ENCODE measurements at regions not wholly inside any gene's neighbourhood (a gene's known extent, or its start where the extent isn't known, plus 50 kb on each side); places are given as distances from the start of the nearest gene placed in this dataset.

- Histone ChIP-seq H3K4me1 (ENCODE audit: control insufficient read depth, extremely low read depth, insufficient read depth, low read length) (no peaks in the 10 kb centered on the region), H3K79me2 (ENCODE audit: control insufficient read depth, insufficient read depth, low read length) (no peaks in the 10 kb centered on the region), H3K9me3 (replicated peaks; ENCODE audit: control insufficient read depth, insufficient read depth, low read length) (no peaks in the 10 kb centered on the region), H4K20me1 (replicated peaks; ENCODE audit: control insufficient read depth, extremely low read depth, insufficient read depth, low read length) (no peaks in the 10 kb centered on the region), H3K27ac (ENCODE audit: insufficient read depth, low read depth, low read length) (no peak overlapping the region), H3K4me2 (ENCODE audit: insufficient read depth, low read length) (no peak overlapping the region), H3K9me1 (replicated peaks; ENCODE audit: control insufficient read depth, extremely low read depth, insufficient read depth, low read length) (no peaks in the 10 kb centered on the region), H3K36me3 (ENCODE audit: control insufficient read depth in 2 of 2, extremely low read depth in 1 of 2, insufficient read depth in 2 of 2, low read length in 2 of 2) (no peaks in the 10 kb centered on the region), H3K27me3 (ENCODE audit: control insufficient read depth in 2 of 2, insufficient read depth in 2 of 2, low read length in 2 of 2) (no peaks in the 10 kb centered on the region), H3K9ac (replicated peaks; ENCODE audit: extremely low read depth, insufficient read depth, low read length) (no peak overlapping the region), H3K4me3 (replicated peaks in 1 of 3; ENCODE audit: insufficient read depth in 1 of 3, low read depth in 1 of 3, low read length in 3 of 3) (no peak overlapping the region), H2AFZ (ENCODE audit: low read depth, low read length) (no peak overlapping the region)
- CTCF ChIA-PET: no interaction called here
- dilution Hi-C loops (cut with MboI; ENCODE audit: extremely low pct_ligation_motif_present, low sequenced_read_pairs): no loop called here
- no peak for FAIRE-seq
- POLR2A ChIA-PET: no interaction called here
- TF ChIP-seq POLR2A (IDR thresholded peaks at IDR 0.05; ENCODE audit: low read depth, low read length): no peak
- TF ChIP-seq GATA2 (IDR thresholded peaks at IDR 0.05; ENCODE audit: insufficient read depth, insufficient read length, low read depth, low read length): no peak
- no peak for TF ChIP-seq CTCF (IDR thresholded peaks at IDR 0.05; ENCODE audit: extremely low read depth in 1 of 2, insufficient read depth in 1 of 2, low read depth in 1 of 2, low read length in 2 of 2)
- no peak for TF ChIP-seq JUN (IDR thresholded peaks at IDR 0.05; ENCODE audit: borderline replicate concordance, insufficient read depth, insufficient read length, low read depth)
- no peak for TF ChIP-seq EZH2 (IDR thresholded peaks at IDR 0.05; ENCODE audit: borderline replicate concordance, low read depth, low read length, severe bottlenecking)
- no peak for TF ChIP-seq POLR2AphosphoS5 (IDR thresholded peaks at IDR 0.05; ENCODE audit: insufficient read depth, low read depth, low read length)
- no peak for TF ChIP-seq MAX (IDR thresholded peaks at IDR 0.05; ENCODE audit: insufficient read depth, insufficient read length)
- TF ChIP-seq MYC (IDR thresholded peaks at IDR 0.05; ENCODE audit: low read depth, low read length): no peak
- no peak for TF ChIP-seq FOS (IDR thresholded peaks at IDR 0.05; ENCODE audit: borderline replicate concordance, insufficient read depth, low read length)
- DNase-seq (ENCODE audit: low read depth, low spot score): no peak
- no TSS peak for BruUV-seq (replicated peaks)
- intact Hi-C loops (cut with micrococcal nuclease): no loop called here
Observed at GRCh38 chr4:37043342-37043741, 201.2 kb upstream of the NWD2 start.
